ENCODE measurements at regions not wholly inside any gene's neighbourhood (a gene's known extent, or its start where the extent isn't known, plus 50 kb on each side); places are given as distances from the start of the nearest gene placed in this dataset.

- H2BK12ac ChIP-seq (ENCODE audit: low read depth, low read length): no peak overlapping the region
- no peak overlapping the region for H2BK5ac ChIP-seq (ENCODE audit: low read depth, low read length)
- H3K4ac ChIP-seq (replicated peaks; ENCODE audit: insufficient read length, low read depth, low read length): no peak overlapping the region
- WGBS, 2 experiments (ENCODE audit: extremely low coverage in 1 of 2, insufficient coverage in 1 of 2, insufficient read length in 1 of 2, insufficient replicate concordance in 2 of 2, low coverage in 1 of 2, low lambda C conversion rate in 2 of 2, missing lambda C conversion rate in 1 of 2): 96% methylated on average over 4 of the region's 4 CpGs; no CpG with 5 or more reads in 1 of the 2 experiments
- no peaks in the 10 kb centered on the region for H4K20me1 ChIP-seq (replicated peaks in 1 of 2; ENCODE audit: control insufficient read depth in 1 of 2, insufficient read depth in 2 of 2, low read length in 2 of 2)
- no peak overlapping the region for H3K4me2 ChIP-seq (ENCODE audit: insufficient read depth in 1 of 2, low read depth in 2 of 2, low read length in 2 of 2)
- H4K5ac ChIP-seq (ENCODE audit: insufficient read length, low read depth, low read length): no peak overlapping the region
- H3K27me3 ChIP-seq (replicated peaks in 1 of 4; ENCODE audit: control insufficient read depth in 3 of 4, extremely low read depth in 1 of 4, insufficient read depth in 3 of 4, low read length in 3 of 4): no peaks in the 10 kb centered on the region
- no peaks in the 10 kb centered on the region for H3K36me3 ChIP-seq (ENCODE audit: control insufficient read depth in 2 of 4, insufficient read depth in 4 of 4, low read length in 3 of 4)
- no peak overlapping the region for H3K4me3 ChIP-seq (ENCODE audit: extremely low read depth in 1 of 4, insufficient read depth in 2 of 4, low read depth in 3 of 4, low read length in 4 of 4)
- H4K8ac ChIP-seq (ENCODE audit: extremely low read depth, insufficient read depth, low read length): no peak overlapping the region
- H4K91ac ChIP-seq (replicated peaks; ENCODE audit: insufficient read length, low read length): no peak overlapping the region
- H3K79me1 ChIP-seq (ENCODE audit: low read depth, low read length): no peaks in the 10 kb centered on the region
- no peak overlapping the region for H3K9ac ChIP-seq (replicated peaks in 1 of 4; ENCODE audit: extremely low read depth in 1 of 4, low read depth in 3 of 4, low read length in 3 of 4)
- H3K18ac ChIP-seq (ENCODE audit: extremely low read depth, low read length): no peak overlapping the region
- no peak overlapping the region for H2BK120ac ChIP-seq (replicated peaks; ENCODE audit: low read depth, low read length)
- no peak overlapping the region for H3K27ac ChIP-seq (ENCODE audit: low read depth, low read length)
- H3K56ac ChIP-seq (replicated peaks; ENCODE audit: insufficient read length, low read depth, low read length): no peak overlapping the region
- POLR2A ChIA-PET (ENCODE audit: partially characterized antibody): no interaction called here
- H3K14ac ChIP-seq (ENCODE audit: insufficient read length): no peak overlapping the region
- H3K23ac ChIP-seq (ENCODE audit: insufficient read length): no peak overlapping the region
- H3K23me2 ChIP-seq (ENCODE audit: low read depth, low read length): no peaks in the 10 kb centered on the region
- no peak overlapping the region for H2AFZ ChIP-seq (ENCODE audit: low read length)
- H2AK5ac ChIP-seq (ENCODE audit: low read depth, low read length): no peak overlapping the region
- H3K4me1 ChIP-seq (replicated peaks in 1 of 4; ENCODE audit: control insufficient read depth in 3 of 4, insufficient read depth in 4 of 4, low read length in 3 of 4): no peaks in the 10 kb centered on the region
- no peaks in the 10 kb centered on the region for H3K79me2 ChIP-seq (ENCODE audit: control insufficient read depth in 1 of 2, insufficient read depth in 2 of 2, low read length in 2 of 2)
- no peak overlapping the region for H2BK15ac ChIP-seq (ENCODE audit: low read length)
- CTCF ChIA-PET (ENCODE audit: partially characterized antibody): interaction anchor here (0.7 to 1.7 kb wide), 5 partner anchors 10 to 36 kb away, joined by 3 to 5 read pairs (median 3); no protein-coding TSS in a partner anchor
- FAIRE-seq (no peak), DNase-seq (ENCODE audit: low read depth in 1 of 2, low spot score in 2 of 2) (no peak)
- no peaks in the 10 kb centered on the region for H3K9me3 ChIP-seq (ENCODE audit: insufficient read depth in 2 of 2, low read depth in 1 of 2, low read length in 1 of 2)
- no peak overlapping the region for H2BK20ac ChIP-seq (ENCODE audit: low read length)
- TF ChIP-seq BRCA1 (IDR thresholded peaks at IDR 0.05; ENCODE audit: low read depth, low read length) (no peak), TCF12 (IDR thresholded peaks at IDR 0.05; ENCODE audit: low read depth, low read length) (no peak), JUND (IDR thresholded peaks at IDR 0.05; ENCODE audit: low read length) (no peak), TAF1 (IDR thresholded peaks at IDR 0.05; ENCODE audit: low read depth, low read length) (no peak), EZH2 (IDR thresholded peaks at IDR 0.05; ENCODE audit: low read depth, low read length, severe bottlenecking) (no peak), ATF3 (IDR thresholded peaks at IDR 0.05; ENCODE audit: insufficient read depth, low read depth, low read length) (no peak)
Observed at GRCh38 chr10:91354166-91355075, 55.7 kb upstream of the HECTD2 start.

Data from H1 (cell line).